GM19463 (cell line): ENCODE measurements at regions not wholly inside any gene's neighbourhood (a gene's known extent, or its start where the extent isn't known, plus 50 kb on each side); places are given as distances from the start of the nearest gene placed in this dataset.

ENCODE experiments used
- ATAC-seq: cut with Tn5 transposase; IDR thresholded peaks from one replicate; pipeline ENCODE4 v1.9.1; 2021; ENCODE audit warnings: mild to moderate bottlenecking, moderate library complexity; ENCODE audit not compliant: unreplicated experiment

- no peak for ATAC-seq
Observed at GRCh38 chr13:33512880-33513554, 227.5 kb upstream of the STARD13 start.

- no peak for ATAC-seq
Observed at GRCh38 chr13:33514362-33514761, 228.8 kb upstream of the STARD13 start.

GRCh38 chr13:33515146-33515545, 229.6 kb upstream of the STARD13 start:
- ATAC-seq, result no peak

GRCh38 chr13:33518452-33518851, 232.9 kb upstream of the STARD13 start:
- no peak for ATAC-seq

GRCh38 chr13:33519561-33520467, 234.3 kb upstream of the STARD13 start:
- ATAC-seq, result no peak

GRCh38 chr13:33520468-33520839, 234.9 kb upstream of the STARD13 start:
- ATAC-seq, result no peak

- ATAC-seq, result no peak
Observed at GRCh38 chr13:33524086-33524485, 238.5 kb upstream of the STARD13 start.

- no peak for ATAC-seq
Observed at GRCh38 chr13:33525763-33526162, 240.2 kb upstream of the STARD13 start.

- no peak for ATAC-seq
Observed at GRCh38 chr13:33526718-33527117, 241.2 kb upstream of the STARD13 start.

GRCh38 chr13:33528896-33529295, 243.3 kb upstream of the STARD13 start:
- no peak for ATAC-seq

- ATAC-seq, result no peak
Observed at GRCh38 chr13:33531484-33531883, 245.9 kb upstream of the STARD13 start.

- no peak for ATAC-seq
Observed at GRCh38 chr13:33535061-33535460, 249.5 kb upstream of the STARD13 start.

GRCh38 chr13:33536601-33537000, 251.0 kb upstream of the STARD13 start:
- ATAC-seq, result no peak

- ATAC-seq, result no peak
Observed at GRCh38 chr13:33537026-33537425, 251.5 kb upstream of the STARD13 start.

- ATAC-seq, result no peak
Observed at GRCh38 chr13:33537676-33538075, 252.1 kb upstream of the STARD13 start.

GRCh38 chr13:33541456-33541855, 255.9 kb upstream of the STARD13 start:
- no peak for ATAC-seq

GRCh38 chr13:33541962-33542308, 256.4 kb upstream of the STARD13 start:
- ATAC-seq, result no peak

- peak; percentile 78 for ATAC-seq
Observed at GRCh38 chr13:33542309-33543088, 256.9 kb upstream of the STARD13 start.

- ATAC-seq, result no peak
Observed at GRCh38 chr13:33543089-33543459, 257.5 kb upstream of the STARD13 start.

GRCh38 chr13:33543631-33544265, 258.2 kb upstream of the STARD13 start:
- no peak for ATAC-seq

- no peak for ATAC-seq
Observed at GRCh38 chr13:33544308-33544707, 258.8 kb upstream of the STARD13 start.
